Ishikawa (cell line): ENCODE measurements at regions not wholly inside any gene's neighbourhood (a gene's known extent, or its start where the extent isn't known, plus 50 kb on each side); places are given as distances from the start of the nearest gene placed in this dataset.

Source experiments
- EP300 ChIP-seq: IDR thresholded peaks from 2 replicates; pipeline ENCODE4 v1.6.1; 2012; ENCODE audit warnings: borderline replicate concordance
- NFIC ChIP-seq: IDR thresholded peaks from 2 replicates; pipeline ENCODE4 v1.6.1; 2012
- RAD21 ChIP-seq: IDR thresholded peaks from 2 replicates; pipeline ENCODE4 v1.6.1; 2012; ENCODE audit warnings: low read depth
- TAF1 ChIP-seq: IDR thresholded peaks from 2 replicates; pipeline ENCODE4 v1.6.1; 2012; ENCODE audit warnings: low read depth, mild to moderate bottlenecking
- ZBTB7A ChIP-seq: IDR thresholded peaks from 2 replicates; pipeline ENCODE4 v1.6.1; 2012; ENCODE audit warnings: low read depth
- TF ChIP-seq, protein P1 (sequence below): IDR thresholded peaks from 2 replicates; pipeline ENCODE4 v1.6.1; 2012

DNA sequence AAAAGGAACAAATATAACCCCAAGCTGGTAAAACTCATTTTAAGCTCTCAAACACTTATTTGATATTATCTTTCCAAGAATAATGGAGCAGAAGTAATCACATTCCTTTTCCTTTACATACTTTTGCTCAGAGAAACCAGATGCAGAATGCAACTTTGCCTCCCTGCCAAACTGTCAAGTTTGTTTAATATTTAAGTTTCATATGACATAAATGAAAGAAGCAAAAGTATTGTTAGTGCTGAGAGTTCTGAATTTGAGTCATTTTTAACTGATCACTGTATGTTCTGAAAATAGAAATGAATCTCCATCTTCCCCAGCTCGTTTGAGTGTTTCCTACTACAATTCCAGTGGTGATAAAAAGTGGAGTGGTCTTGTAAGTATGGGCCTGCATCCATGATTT is 423.4 kb downstream of the PID1 start:
- TF ChIP-seq NFIC (no peak), EP300 (no peak), RAD21 (no peak), ZBTB7A (no peak), TAF1 (no peak)
- TF ChIP-seq, protein P1, sequence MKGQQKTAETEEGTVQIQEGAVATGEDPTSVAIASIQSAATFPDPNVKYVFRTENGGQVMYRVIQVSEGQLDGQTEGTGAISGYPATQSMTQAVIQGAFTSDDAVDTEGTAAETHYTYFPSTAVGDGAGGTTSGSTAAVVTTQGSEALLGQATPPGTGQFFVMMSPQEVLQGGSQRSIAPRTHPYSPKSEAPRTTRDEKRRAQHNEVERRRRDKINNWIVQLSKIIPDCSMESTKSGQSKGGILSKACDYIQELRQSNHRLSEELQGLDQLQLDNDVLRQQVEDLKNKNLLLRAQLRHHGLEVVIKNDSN = no peak
